ENCODE measurements at regions not wholly inside any gene's neighbourhood (a gene's known extent, or its start where the extent isn't known, plus 50 kb on each side); places are given as distances from the start of the nearest gene placed in this dataset.

DNA sequence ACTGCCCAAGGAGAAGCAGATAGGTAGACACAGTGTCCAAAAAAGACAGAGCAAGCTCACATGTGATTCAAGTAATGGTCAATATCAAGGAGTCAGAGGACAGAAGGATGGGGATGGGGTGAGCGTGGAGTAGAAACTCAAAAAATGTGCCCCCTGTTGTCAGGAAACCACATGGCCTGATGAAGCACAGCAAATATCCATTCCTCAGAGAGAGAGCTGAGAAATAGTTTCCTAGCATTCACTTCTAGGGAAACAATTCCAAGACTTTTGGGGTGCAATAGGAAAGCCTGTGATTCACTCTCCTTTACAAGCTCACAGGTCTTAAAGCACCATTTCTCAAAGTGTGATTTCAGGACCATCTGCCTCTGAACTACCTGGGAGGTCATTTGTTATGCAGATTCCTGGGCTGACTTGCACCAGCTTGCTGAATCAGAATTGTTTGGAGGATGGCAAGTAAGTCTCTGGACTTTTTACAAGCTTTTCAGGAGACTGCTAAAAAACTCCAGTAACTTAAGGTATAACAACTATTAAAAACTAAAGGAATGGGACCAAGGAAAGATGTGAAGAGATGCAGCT, 432.8 kb downstream of the HDGFL1 start:
- TF ChIP-seq, protein P1, sequence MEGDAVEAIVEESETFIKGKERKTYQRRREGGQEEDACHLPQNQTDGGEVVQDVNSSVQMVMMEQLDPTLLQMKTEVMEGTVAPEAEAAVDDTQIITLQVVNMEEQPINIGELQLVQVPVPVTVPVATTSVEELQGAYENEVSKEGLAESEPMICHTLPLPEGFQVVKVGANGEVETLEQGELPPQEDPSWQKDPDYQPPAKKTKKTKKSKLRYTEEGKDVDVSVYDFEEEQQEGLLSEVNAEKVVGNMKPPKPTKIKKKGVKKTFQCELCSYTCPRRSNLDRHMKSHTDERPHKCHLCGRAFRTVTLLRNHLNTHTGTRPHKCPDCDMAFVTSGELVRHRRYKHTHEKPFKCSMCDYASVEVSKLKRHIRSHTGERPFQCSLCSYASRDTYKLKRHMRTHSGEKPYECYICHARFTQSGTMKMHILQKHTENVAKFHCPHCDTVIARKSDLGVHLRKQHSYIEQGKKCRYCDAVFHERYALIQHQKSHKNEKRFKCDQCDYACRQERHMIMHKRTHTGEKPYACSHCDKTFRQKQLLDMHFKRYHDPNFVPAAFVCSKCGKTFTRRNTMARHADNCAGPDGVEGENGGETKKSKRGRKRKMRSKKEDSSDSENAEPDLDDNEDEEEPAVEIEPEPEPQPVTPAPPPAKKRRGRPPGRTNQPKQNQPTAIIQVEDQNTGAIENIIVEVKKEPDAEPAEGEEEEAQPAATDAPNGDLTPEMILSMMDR (conservative IDR thresholded peaks at IDR 0.05; ENCODE audit: low read depth, low read length): no peak
- no peak overlapping the region for H3K4me3 ChIP-seq (ENCODE audit: low read depth, low read length)
- DNase-seq (ENCODE audit: low read depth): no peak

DNA sequence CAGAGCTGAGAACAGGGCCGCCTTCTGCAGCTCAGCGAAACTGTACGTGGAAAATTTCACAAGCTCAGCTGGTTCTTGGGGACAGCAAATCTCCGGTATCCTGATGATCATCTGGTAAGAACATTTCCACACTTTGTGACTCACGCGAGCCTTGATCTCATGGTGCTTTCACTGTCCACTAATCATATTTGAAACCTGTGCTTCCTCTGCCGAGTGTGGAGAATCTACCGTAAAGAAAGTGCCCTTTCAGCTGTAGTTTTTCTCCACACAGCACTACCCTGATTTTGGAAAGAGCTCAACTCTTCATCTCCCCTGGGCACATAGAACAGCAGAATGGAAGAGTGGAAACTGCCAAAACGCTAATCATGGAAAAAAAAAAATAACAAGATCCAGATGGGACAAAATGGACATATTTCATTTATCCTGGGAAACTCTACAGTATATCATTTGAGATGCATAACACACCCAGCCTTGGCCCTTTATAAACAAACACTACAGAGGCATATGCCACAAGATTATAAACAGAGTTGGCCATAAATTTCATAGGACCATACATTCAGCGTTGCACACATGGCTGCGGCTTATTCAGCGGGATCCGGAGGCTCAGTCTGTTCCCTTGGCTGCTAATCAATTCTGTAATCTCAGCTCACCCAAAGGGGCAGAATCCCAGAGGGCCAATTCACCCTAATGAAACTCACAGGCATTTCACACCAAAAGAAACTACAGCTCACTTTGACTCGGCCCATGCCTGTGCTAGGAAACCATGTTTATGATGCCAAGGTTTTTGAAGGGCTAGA, 434.5 kb downstream of the HDGFL1 start:
- TF ChIP-seq, protein P1 (conservative IDR thresholded peaks at IDR 0.05; ENCODE audit: low read depth, low read length): no peak
- no peak overlapping the region for H3K4me3 ChIP-seq (ENCODE audit: low read depth, low read length)
- DNase-seq (ENCODE audit: low read depth): no peak

DNA sequence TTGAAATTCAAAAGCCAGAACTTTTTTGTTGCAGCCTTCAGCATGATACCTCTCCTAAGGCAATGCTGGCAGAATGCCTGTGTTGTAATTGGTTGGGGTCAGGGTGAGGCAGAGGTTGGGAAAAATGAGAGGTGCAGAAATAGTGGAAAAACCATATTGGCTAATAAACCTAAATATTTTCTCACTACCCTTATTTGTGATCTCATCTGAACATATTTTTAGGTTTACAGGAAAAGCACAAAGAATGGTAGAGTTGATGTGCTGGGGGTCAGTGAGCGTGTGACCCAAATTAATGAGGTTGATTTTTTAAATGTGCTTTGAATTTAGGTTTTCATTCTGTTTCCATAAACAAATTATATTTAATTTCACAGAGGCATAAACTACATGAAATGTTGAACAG, 437.3 kb downstream of the HDGFL1 start:
- no peak for DNase-seq (ENCODE audit: low read depth)
- TF ChIP-seq, protein P1 (conservative IDR thresholded peaks at IDR 0.05; ENCODE audit: low read depth, low read length): no peak
- no peak overlapping the region for H3K4me3 ChIP-seq (ENCODE audit: low read depth, low read length)

DNA sequence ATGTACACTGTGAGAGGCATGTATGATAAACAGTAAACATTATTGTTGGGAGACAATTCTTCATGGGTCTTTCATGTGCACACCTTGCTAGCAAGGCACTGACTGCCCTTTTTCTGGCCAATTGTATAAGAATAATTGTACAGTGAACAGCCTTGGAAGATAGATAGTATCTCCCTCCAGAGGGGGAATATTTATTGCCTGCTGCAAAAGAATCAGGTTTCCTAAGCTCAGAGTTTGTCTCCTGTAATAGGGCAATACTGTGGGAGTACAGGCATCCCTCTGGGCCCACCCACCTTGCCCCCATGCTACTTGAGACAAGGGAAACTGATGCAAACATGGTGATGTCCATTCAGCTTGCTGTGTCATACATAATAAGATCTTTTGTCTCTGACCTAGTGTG, 442.2 kb downstream of the HDGFL1 start:
- TF ChIP-seq, protein P1 (conservative IDR thresholded peaks at IDR 0.05; ENCODE audit: low read depth, low read length): no peak
- DNase-seq (ENCODE audit: low read depth): no peak

DNA sequence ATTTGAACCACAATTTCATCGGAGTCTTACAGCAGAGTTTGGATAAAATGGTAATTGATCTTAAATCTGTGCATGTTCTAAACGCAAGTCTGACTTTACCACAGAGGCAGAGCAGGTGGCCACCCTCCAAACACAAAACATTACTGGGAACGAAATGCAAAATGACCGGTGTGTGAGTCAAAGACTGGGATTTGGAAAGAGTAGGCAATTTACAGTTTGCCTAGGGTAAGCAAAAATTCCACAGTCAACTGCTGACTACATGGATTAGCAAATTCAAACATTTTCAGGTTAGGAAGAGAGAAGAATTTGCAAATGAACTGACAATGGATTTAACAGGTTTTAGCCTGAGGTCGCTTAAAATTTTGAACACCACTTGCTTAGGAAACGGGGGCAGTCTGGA, 444.4 kb downstream of the HDGFL1 start:
- no peak overlapping the region for H3K4me3 ChIP-seq (ENCODE audit: low read depth, low read length)
- TF ChIP-seq, protein P1 (conservative IDR thresholded peaks at IDR 0.05; ENCODE audit: low read depth, low read length): no peak
- DNase-seq (ENCODE audit: low read depth): no peak

More for the DNA sequence above, 442.2 kb downstream of the HDGFL1 start:
- H3K4me3 ChIP-seq (ENCODE audit: low read depth, low read length): no peak overlapping the region

DNA sequence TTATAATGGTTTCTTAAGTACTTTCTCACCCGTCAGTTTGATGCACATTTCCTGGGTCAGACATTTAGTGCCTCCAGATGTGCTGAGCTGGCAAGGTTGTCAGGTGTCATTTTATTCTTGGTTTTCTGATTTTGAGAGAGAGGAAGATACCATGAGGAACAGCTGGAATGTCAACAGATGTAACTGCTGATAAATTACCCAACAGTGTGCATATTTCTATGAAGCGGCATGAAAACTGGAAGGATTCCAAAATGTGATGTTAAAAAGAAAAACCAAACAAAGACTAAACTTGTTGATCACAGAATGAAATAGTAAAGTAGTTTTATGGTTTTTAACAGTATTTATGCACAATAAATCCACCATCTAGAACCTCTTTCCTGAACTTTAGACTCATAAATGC, 447.3 kb downstream of the HDGFL1 start:
- TF ChIP-seq, protein P1 (conservative IDR thresholded peaks at IDR 0.05; ENCODE audit: low read depth, low read length): no peak
- H3K4me3 ChIP-seq (ENCODE audit: low read depth, low read length): no peak overlapping the region

DNA sequence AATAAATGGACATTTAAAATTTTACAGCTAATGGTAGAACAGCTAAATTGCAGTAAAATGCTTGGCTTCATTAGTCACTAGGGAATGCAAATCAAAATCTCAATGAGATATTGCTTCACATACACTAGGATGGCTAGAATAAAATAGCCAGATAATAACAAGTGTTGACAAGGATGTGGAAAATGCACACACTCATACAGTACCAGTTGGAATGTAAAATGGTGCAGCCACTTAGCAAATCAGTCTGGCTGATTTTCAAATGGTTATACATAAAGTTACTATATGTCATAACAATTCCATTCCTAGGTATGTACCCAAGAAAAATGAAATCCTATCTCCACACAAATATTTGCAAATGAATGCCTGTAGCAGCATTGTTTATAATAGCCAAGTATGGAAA, 452.1 kb downstream of the HDGFL1 start:
- DNase-seq (ENCODE audit: low read depth): no peak
- TF ChIP-seq, protein P1 (conservative IDR thresholded peaks at IDR 0.05; ENCODE audit: low read depth, low read length): no peak
- no peak overlapping the region for H3K4me3 ChIP-seq (ENCODE audit: low read depth, low read length)

More for the DNA sequence above, 447.3 kb downstream of the HDGFL1 start:
- DNase-seq (ENCODE audit: low read depth): no peak
